Osteocyte (in vitro differentiated cells): ENCODE measurements at regions not wholly inside any gene's neighbourhood (a gene's known extent, or its start where the extent isn't known, plus 50 kb on each side); places are given as distances from the start of the nearest gene placed in this dataset.

Source experiments
- DNase-seq: peaks from one replicate; pipeline ENCODE4 v3.0.0; 2021; ENCODE audit warnings: mixed read lengths; ENCODE audit not compliant: unreplicated experiment; ENCODE audit errors: extremely low spot score
- H3K27ac Mint-ChIP-seq: one replicate; pipeline ENCODE4 v1.8.0; 2021; ENCODE audit warnings: mild to moderate bottlenecking, mixed read lengths; ENCODE audit not compliant: unreplicated experiment
- H3K27me3 Mint-ChIP-seq: one replicate; pipeline ENCODE4 v1.8.0; 2021; ENCODE audit warnings: mixed read lengths; ENCODE audit not compliant: unreplicated experiment
- H3K36me3 Mint-ChIP-seq: one replicate; pipeline ENCODE4 v1.8.0; 2021; ENCODE audit warnings: mixed read lengths; ENCODE audit not compliant: unreplicated experiment
- H3K4me1 Mint-ChIP-seq: one replicate; pipeline ENCODE4 v1.8.0; 2021; ENCODE audit warnings: mixed read lengths; ENCODE audit not compliant: unreplicated experiment
- H3K4me3 Mint-ChIP-seq: one replicate; pipeline ENCODE4 v1.8.0; 2021; ENCODE audit warnings: mild to moderate bottlenecking, moderate library complexity, mixed read lengths; ENCODE audit not compliant: unreplicated experiment
- H3K9me3 Mint-ChIP-seq: one replicate; pipeline ENCODE4 v1.8.0; 2021; ENCODE audit warnings: mixed read lengths; ENCODE audit not compliant: unreplicated experiment
- CTCF ChIP-seq: fragments of 200-600 bp; sonication (generic); IDR thresholded peaks from 2 replicates; pipeline ENCODE4 v1.5.0; 2021; ENCODE audit warnings: antibody characterized with exemption, mild to moderate bottlenecking, moderate library complexity

- Mint-ChIP-seq H3K27me3 (no peaks in the 10 kb centered on the region), H3K9me3 (no peaks in the 10 kb centered on the region), H3K4me3 (no peak overlapping the region), H3K36me3 (no peaks in the 10 kb centered on the region), H3K4me1 (no peaks in the 10 kb centered on the region), H3K27ac (no peak overlapping the region)
- TF ChIP-seq CTCF: no peak
- no peak for DNase-seq
These were observed 1498.2 kb upstream of the B3GALT2 start for GRCh38 chr1:194684636-194685035.

GRCh38 chr1:194658090-194658439, 1471.7 kb upstream of the B3GALT2 start:
- DNase-seq: no peak
- Mint-ChIP-seq H3K36me3 (no peaks in the 10 kb centered on the region), H3K4me1 (no peaks in the 10 kb centered on the region), H3K27ac (no peak overlapping the region), H3K9me3 (peaks cover 4% of the 10 kb centered on the region), H3K27me3 (peaks cover 2% of the 10 kb centered on the region), H3K4me3 (no peak overlapping the region)
- TF ChIP-seq CTCF: no peak

- H3K4me3 Mint-ChIP-seq: no peak overlapping the region
- H3K27ac Mint-ChIP-seq: no peak overlapping the region
- no peaks in the 10 kb centered on the region for H3K4me1 Mint-ChIP-seq
- H3K27me3 Mint-ChIP-seq: peaks cover 2% of the 10 kb centered on the region
- TF ChIP-seq CTCF: no peak
- H3K9me3 Mint-ChIP-seq: peaks cover 4% of the 10 kb centered on the region
- no peak for DNase-seq
- H3K36me3 Mint-ChIP-seq: no peaks in the 10 kb centered on the region
These were observed 1468.5 kb upstream of the B3GALT2 start for GRCh38 chr1:194654956-194655355.

- H3K4me3 Mint-ChIP-seq: no peak overlapping the region
- peaks cover 2% of the 10 kb centered on the region for H3K36me3 Mint-ChIP-seq
- H3K9me3 Mint-ChIP-seq: peaks cover 4% of the 10 kb centered on the region
- no peak for TF ChIP-seq CTCF
- no peaks in the 10 kb centered on the region for H3K4me1 Mint-ChIP-seq
- no peak overlapping the region for H3K27ac Mint-ChIP-seq
- H3K27me3 Mint-ChIP-seq: no peaks in the 10 kb centered on the region
- DNase-seq: no peak
These were observed 1467.0 kb upstream of the B3GALT2 start for GRCh38 chr1:194653385-194653784.

GRCh38 chr1:194647118-194647517, 1460.7 kb upstream of the B3GALT2 start:
- H3K4me1 Mint-ChIP-seq: no peaks in the 10 kb centered on the region
- H3K4me3 Mint-ChIP-seq: no peak overlapping the region
- H3K27ac Mint-ChIP-seq: no peak overlapping the region
- no peak for TF ChIP-seq CTCF
- peaks cover 4% of the 10 kb centered on the region for H3K9me3 Mint-ChIP-seq
- H3K36me3 Mint-ChIP-seq: peaks cover 2% of the 10 kb centered on the region
- no peaks in the 10 kb centered on the region for H3K27me3 Mint-ChIP-seq
- DNase-seq: no peak
